GM12878 (cell line): ENCODE measurements at regions not wholly inside any gene's neighbourhood (a gene's known extent, or its start where the extent isn't known, plus 50 kb on each side); places are given as distances from the start of the nearest gene placed in this dataset.

Source experiments
- ATF7 ChIP-seq: fragments of 450-650 bp; IDR thresholded peaks from 2 replicates; pipeline ENCODE4 v1.6.1; 2016; ENCODE audit warnings: low read depth, mild to moderate bottlenecking
- CTCF ChIP-seq, 3 experiments: IDR thresholded peaks in 2 of 3; conservative IDR thresholded peaks in 1 of 3; 2 replicates each; pipeline ENCODE4 v1.5.1; 2011; ENCODE audit warnings: low read depth in 3 of 3, low read length in 3 of 3, mild to moderate bottlenecking in 3 of 3, control low read depth in 2 of 3, moderate library complexity in 2 of 3, inconsistent platforms in 1 of 3, mixed read lengths in 1 of 3; ENCODE audit not compliant: control insufficient read depth in 2 of 3, insufficient read depth in 1 of 3; ENCODE audit errors: extremely low read depth in 1 of 3
- EZH2 ChIP-seq: IDR thresholded peaks from 2 replicates; pipeline ENCODE4 v1.6.1; 2012; ENCODE audit warnings: low read depth, mild to moderate bottlenecking, control low read depth, inconsistent platforms, low read length, borderline replicate concordance; ENCODE audit not compliant: control insufficient read depth
- NBN ChIP-seq: fragments of 450-650 bp; IDR thresholded peaks from 2 replicates; pipeline ENCODE4 v1.6.1; 2016
- PRDM15 ChIP-seq: fragments of 450-650 bp; formaldehyde crosslinking; IDR thresholded peaks from 2 replicates; pipeline ENCODE4 v1.4.0; 2020; ENCODE audit warnings: mild to moderate bottlenecking, moderate library complexity
- RFX5 ChIP-seq: IDR thresholded peaks from 2 replicates; pipeline ENCODE4 v1.6.1; 2011; ENCODE audit warnings: low read depth, low read length, improper control_type of control experiment
- TF ChIP-seq, protein P1 (sequence below): fragments of 450-650 bp; IDR thresholded peaks from 2 replicates; pipeline ENCODE4 v1.6.1; 2017; ENCODE audit warnings: mild to moderate bottlenecking, moderate library complexity
- TF ChIP-seq, protein P2 (sequence below): IDR thresholded peaks from 2 replicates; pipeline ENCODE4 v1.6.1; 2012; ENCODE audit warnings: low read depth, low read length, improper control_type of control experiment

- no peak for TF ChIP-seq RFX5
- no peak for TF ChIP-seq EZH2
- no peak for TF ChIP-seq CTCF (IDR thresholded peaks at IDR 0.05 in 2 of 3, conservative IDR thresholded peaks at IDR 0.05 in 1 of 3; ENCODE audit: control insufficient read depth in 2 of 3, extremely low read depth in 1 of 3, insufficient read depth in 1 of 3, low read depth in 3 of 3, low read length in 3 of 3)
- TF ChIP-seq, protein P1, sequence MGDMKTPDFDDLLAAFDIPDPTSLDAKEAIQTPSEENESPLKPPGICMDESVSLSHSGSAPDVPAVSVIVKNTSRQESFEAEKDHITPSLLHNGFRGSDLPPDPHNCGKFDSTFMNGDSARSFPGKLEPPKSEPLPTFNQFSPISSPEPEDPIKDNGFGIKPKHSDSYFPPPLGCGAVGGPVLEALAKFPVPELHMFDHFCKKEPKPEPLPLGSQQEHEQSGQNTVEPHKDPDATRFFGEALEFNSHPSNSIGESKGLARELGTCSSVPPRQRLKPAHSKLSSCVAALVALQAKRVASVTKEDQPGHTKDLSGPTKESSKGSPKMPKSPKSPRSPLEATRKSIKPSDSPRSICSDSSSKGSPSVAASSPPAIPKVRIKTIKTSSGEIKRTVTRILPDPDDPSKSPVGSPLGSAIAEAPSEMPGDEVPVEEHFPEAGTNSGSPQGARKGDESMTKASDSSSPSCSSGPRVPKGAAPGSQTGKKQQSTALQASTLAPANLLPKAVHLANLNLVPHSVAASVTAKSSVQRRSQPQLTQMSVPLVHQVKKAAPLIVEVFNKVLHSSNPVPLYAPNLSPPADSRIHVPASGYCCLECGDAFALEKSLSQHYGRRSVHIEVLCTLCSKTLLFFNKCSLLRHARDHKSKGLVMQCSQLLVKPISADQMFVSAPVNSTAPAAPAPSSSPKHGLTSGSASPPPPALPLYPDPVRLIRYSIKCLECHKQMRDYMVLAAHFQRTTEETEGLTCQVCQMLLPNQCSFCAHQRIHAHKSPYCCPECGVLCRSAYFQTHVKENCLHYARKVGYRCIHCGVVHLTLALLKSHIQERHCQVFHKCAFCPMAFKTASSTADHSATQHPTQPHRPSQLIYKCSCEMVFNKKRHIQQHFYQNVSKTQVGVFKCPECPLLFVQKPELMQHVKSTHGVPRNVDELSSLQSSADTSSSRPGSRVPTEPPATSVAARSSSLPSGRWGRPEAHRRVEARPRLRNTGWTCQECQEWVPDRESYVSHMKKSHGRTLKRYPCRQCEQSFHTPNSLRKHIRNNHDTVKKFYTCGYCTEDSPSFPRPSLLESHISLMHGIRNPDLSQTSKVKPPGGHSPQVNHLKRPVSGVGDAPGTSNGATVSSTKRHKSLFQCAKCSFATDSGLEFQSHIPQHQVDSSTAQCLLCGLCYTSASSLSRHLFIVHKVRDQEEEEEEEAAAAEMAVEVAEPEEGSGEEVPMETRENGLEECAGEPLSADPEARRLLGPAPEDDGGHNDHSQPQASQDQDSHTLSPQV, result no peak
- no peak for TF ChIP-seq NBN
- TF ChIP-seq, protein P2, sequence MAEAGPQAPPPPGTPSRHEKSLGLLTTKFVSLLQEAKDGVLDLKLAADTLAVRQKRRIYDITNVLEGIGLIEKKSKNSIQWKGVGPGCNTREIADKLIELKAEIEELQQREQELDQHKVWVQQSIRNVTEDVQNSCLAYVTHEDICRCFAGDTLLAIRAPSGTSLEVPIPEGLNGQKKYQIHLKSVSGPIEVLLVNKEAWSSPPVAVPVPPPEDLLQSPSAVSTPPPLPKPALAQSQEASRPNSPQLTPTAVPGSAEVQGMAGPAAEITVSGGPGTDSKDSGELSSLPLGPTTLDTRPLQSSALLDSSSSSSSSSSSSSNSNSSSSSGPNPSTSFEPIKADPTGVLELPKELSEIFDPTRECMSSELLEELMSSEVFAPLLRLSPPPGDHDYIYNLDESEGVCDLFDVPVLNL, result no peak
- TF ChIP-seq PRDM15 (CRISPR knock-in tag), result no peak
- TF ChIP-seq ATF7, result no peak
Measured at GRCh38 chr15:99819981-99820718, 86.9 kb upstream of the LYSMD4 start.
